ENCODE measurements at regions not wholly inside any gene's neighbourhood (a gene's known extent, or its start where the extent isn't known, plus 50 kb on each side); places are given as distances from the start of the nearest gene placed in this dataset.

GRCh38 chr4:160021870-160022269 lies 919.0 kb downstream of the RAPGEF2 start:
- TF ChIP-seq CTCF (optimal IDR thresholded peaks at IDR 0.05 in 1 of 3, IDR thresholded peaks at IDR 0.05 in 1 of 3, conservative IDR thresholded peaks at IDR 0.05 in 1 of 3; ENCODE audit: extremely low read depth in 1 of 3, insufficient read depth in 2 of 3, low read length in 3 of 3) (no peak), EZH2 (IDR thresholded peaks at IDR 0.05; ENCODE audit: low read length) (no peak)

Data from keratinocyte (primary cell).